ENCODE measurements at regions not wholly inside any gene's neighbourhood (a gene's known extent, or its start where the extent isn't known, plus 50 kb on each side); places are given as distances from the start of the nearest gene placed in this dataset.
"Not testable (repeated sequence)": the region's sequence is repeated elsewhere in the genome, so short reads cannot be mapped to it uniquely, and the experiment has no call there.

- Mint-ChIP-seq H3K27ac (ENCODE audit: unreplicated experiment) (no peak overlapping the region), H3K4me3 (ENCODE audit: unreplicated experiment) (no peak overlapping the region), H3K9me3 (ENCODE audit: unreplicated experiment) (no peaks in the 10 kb centered on the region), H3K4me1 (ENCODE audit: low read depth, unreplicated experiment) (no peaks in the 10 kb centered on the region), H3K36me3 (ENCODE audit: insufficient read depth, unreplicated experiment) (no peaks in the 10 kb centered on the region), H3K27me3 (ENCODE audit: insufficient read depth, unreplicated experiment) (no peaks in the 10 kb centered on the region)
- DNase-seq = no peak
- Histone ChIP-seq H3K27me3 (replicated peaks; ENCODE audit: control insufficient read depth, insufficient read depth, low read length) (no peaks in the 10 kb centered on the region), H3K36me3 (ENCODE audit: control insufficient read depth, insufficient read depth, low read length) (no peaks in the 10 kb centered on the region), H3K4me1 (no peaks in the 10 kb centered on the region), H3K9me3 (no peaks in the 10 kb centered on the region), H3K4me3 (ENCODE audit: low read depth, low read length) (no peak overlapping the region)
- ChIA-PET CTCF (no interaction called here), POLR2A (no interaction called here)
- no peak for TF ChIP-seq CTCF (IDR thresholded peaks at IDR 0.05; ENCODE audit: insufficient read depth in 1 of 2, low read depth in 1 of 2, low read length in 1 of 2, severe bottlenecking in 1 of 2, unreplicated experiment in 1 of 2)
- BruUV-seq (replicated peaks) = no TSS peak
- intact Hi-C loops (cut with micrococcal nuclease; ENCODE audit: unreplicated experiment) = no loop called here
Measured at GRCh38 chr4:33494150-33494549, 2750.2 kb downstream of the ARAP2 start.

GRCh38 chr4:33501587-33501986, 2742.7 kb downstream of the ARAP2 start:
- H3K4me3 ChIP-seq (ENCODE audit: low read depth, low read length); H3K4me1 Mint-ChIP-seq (ENCODE audit: low read depth, unreplicated experiment); intact Hi-C loops (cut with micrococcal nuclease; ENCODE audit: unreplicated experiment); H3K27me3 ChIP-seq (replicated peaks; ENCODE audit: control insufficient read depth, insufficient read depth, low read length); CTCF ChIA-PET; H3K36me3 Mint-ChIP-seq (ENCODE audit: insufficient read depth, unreplicated experiment); H3K9me3 ChIP-seq; H3K4me3 Mint-ChIP-seq (ENCODE audit: unreplicated experiment); DNase-seq; H3K4me1 ChIP-seq; H3K27me3 Mint-ChIP-seq (ENCODE audit: insufficient read depth, unreplicated experiment); H3K9me3 Mint-ChIP-seq (ENCODE audit: unreplicated experiment); H3K36me3 ChIP-seq (ENCODE audit: control insufficient read depth, insufficient read depth, low read length); POLR2A ChIA-PET; H3K27ac Mint-ChIP-seq (ENCODE audit: unreplicated experiment); BruUV-seq (replicated peaks): not testable (repeated sequence)

GRCh38 chr4:33512397-33512796, 2731.9 kb downstream of the ARAP2 start:
- H3K9me3 ChIP-seq = no peaks in the 10 kb centered on the region
- intact Hi-C loops (cut with micrococcal nuclease; ENCODE audit: unreplicated experiment) = no loop called here
- Mint-ChIP-seq H3K4me3 (ENCODE audit: unreplicated experiment) (no peak overlapping the region), H3K27me3 (ENCODE audit: insufficient read depth, unreplicated experiment) (no peaks in the 10 kb centered on the region), H3K27ac (ENCODE audit: unreplicated experiment) (no peak overlapping the region), H3K4me1 (ENCODE audit: low read depth, unreplicated experiment) (no peaks in the 10 kb centered on the region), H3K9me3 (ENCODE audit: unreplicated experiment) (no peaks in the 10 kb centered on the region), H3K36me3 (ENCODE audit: insufficient read depth, unreplicated experiment) (no peaks in the 10 kb centered on the region)
- H3K36me3 ChIP-seq (ENCODE audit: control insufficient read depth, insufficient read depth, low read length) = no peaks in the 10 kb centered on the region
- no peak for DNase-seq
- TF ChIP-seq CTCF (IDR thresholded peaks at IDR 0.05; ENCODE audit: insufficient read depth in 1 of 2, low read depth in 1 of 2, low read length in 1 of 2, severe bottlenecking in 1 of 2, unreplicated experiment in 1 of 2) = no peak
- ChIA-PET CTCF (no interaction called here), POLR2A (no interaction called here)
- H3K4me3 ChIP-seq (ENCODE audit: low read depth, low read length) = no peak overlapping the region
- H3K4me1 ChIP-seq = no peaks in the 10 kb centered on the region
- no peaks in the 10 kb centered on the region for H3K27me3 ChIP-seq (replicated peaks; ENCODE audit: control insufficient read depth, insufficient read depth, low read length)
- BruUV-seq (replicated peaks) = no TSS peak

- DNase-seq = no peak
- intact Hi-C loops (cut with micrococcal nuclease; ENCODE audit: unreplicated experiment) = no loop called here
- no peak overlapping the region for H3K4me3 ChIP-seq (ENCODE audit: low read depth, low read length)
- no peaks in the 10 kb centered on the region for H3K4me1 Mint-ChIP-seq (ENCODE audit: low read depth, unreplicated experiment)
- CTCF ChIA-PET = no interaction called here
- H3K27me3 Mint-ChIP-seq (ENCODE audit: insufficient read depth, unreplicated experiment) = no peaks in the 10 kb centered on the region
- no peaks in the 10 kb centered on the region for H3K9me3 Mint-ChIP-seq (ENCODE audit: unreplicated experiment)
- H3K9me3 ChIP-seq = no peaks in the 10 kb centered on the region
- no peaks in the 10 kb centered on the region for H3K36me3 Mint-ChIP-seq (ENCODE audit: insufficient read depth, unreplicated experiment)
- H3K36me3 ChIP-seq (ENCODE audit: control insufficient read depth, insufficient read depth, low read length) = no peaks in the 10 kb centered on the region
- H3K4me3 Mint-ChIP-seq (ENCODE audit: unreplicated experiment) = no peak overlapping the region
- TF ChIP-seq CTCF (IDR thresholded peaks at IDR 0.05; ENCODE audit: insufficient read depth in 1 of 2, low read depth in 1 of 2, low read length in 1 of 2, severe bottlenecking in 1 of 2, unreplicated experiment in 1 of 2) = no peak
- no peaks in the 10 kb centered on the region for H3K4me1 ChIP-seq
- BruUV-seq (replicated peaks) = no TSS peak
- no peaks in the 10 kb centered on the region for H3K27me3 ChIP-seq (replicated peaks; ENCODE audit: control insufficient read depth, insufficient read depth, low read length)
- H3K27ac Mint-ChIP-seq (ENCODE audit: unreplicated experiment) = no peak overlapping the region
- POLR2A ChIA-PET = no interaction called here
Measured at GRCh38 chr4:33518856-33519255, 2725.5 kb downstream of the ARAP2 start.

All from Caco-2 (cell line).